Suprapubic skin (tissue), 4 donors: ENCODE measurements at regions not wholly inside any gene's neighbourhood (a gene's known extent, or its start where the extent isn't known, plus 50 kb on each side); places are given as distances from the start of the nearest gene placed in this dataset.
"Not testable (repeated sequence)": the region's sequence is repeated elsewhere in the genome, so short reads cannot be mapped to it uniquely, and the experiment has no call there.

Experiments
- DNase-seq, 2 donors: peaks; one replicate each; pipeline ENCODE4 v3.0.0-alpha.2; 2019; ENCODE audit warnings: low spot score in 2 of 2
- H3K27ac ChIP-seq: fragments of 200-600 bp; sonication (generic); one replicate; pipeline ENCODE4 v1.5.1; 2019
- H3K27me3 ChIP-seq: fragments of 200-600 bp; sonication (generic); one replicate; pipeline ENCODE4 v1.5.1; 2019
- H3K36me3 ChIP-seq: fragments of 200-600 bp; sonication (generic); one replicate; pipeline ENCODE4 v1.5.1; 2019
- H3K4me1 ChIP-seq: fragments of 200-600 bp; sonication (generic); one replicate; pipeline ENCODE4 v1.5.1; 2019
- H3K4me3 ChIP-seq: fragments of 200-600 bp; sonication (generic); one replicate; pipeline ENCODE4 v1.5.1; 2019; ENCODE audit warnings: mild to moderate bottlenecking
- H3K9me3 ChIP-seq: fragments of 200-600 bp; sonication (generic); one replicate; pipeline ENCODE4 v1.5.1; 2019
- EP300 ChIP-seq: sonication (generic); formaldehyde crosslinking; IDR thresholded peaks from one replicate; pipeline ENCODE4 v1.6.1; 2017; ENCODE audit warnings: antibody characterized with exemption
- POLR2A ChIP-seq, 2 donors: fragments of 450-650 bp; IDR thresholded peaks; one replicate each; pipeline ENCODE4 v1.6.1; 2017; ENCODE audit warnings: antibody characterized with exemption in 2 of 2, mild to moderate bottlenecking in 2 of 2, moderate library complexity in 2 of 2
- POLR2AphosphoS5 ChIP-seq, 3 donors: sonication (generic); formaldehyde crosslinking; IDR thresholded peaks; one replicate each; pipeline ENCODE4 v1.6.1; 2017; ENCODE audit warnings: antibody characterized with exemption in 3 of 3
- WGBS: methylation state at CpG from one replicate; pipeline ENCODE4 v1.1.5; 2018; 5-methylcytosine and 5-hydroxymethylcytosine counted together
- TF ChIP-seq, protein P1 (sequence below), 2 donors: fragments of 200-600 bp in 1 of 2; fragments of 450-650 bp in 1 of 2; sonication (generic) in 1 of 2; IDR thresholded peaks; one replicate each; pipeline ENCODE4 v1.5.1; 2016 to 2019; ENCODE audit warnings: antibody characterized with exemption in 2 of 2, mild to moderate bottlenecking in 1 of 2, moderate library complexity in 1 of 2

GRCh38 chr15:81882504-81882903 lies 163.3 kb downstream of the MEX3B start:
- Histone ChIP-seq H3K4me3 (no peak overlapping the region), H3K9me3 (no peaks in the 10 kb centered on the region), H3K36me3 (no peaks in the 10 kb centered on the region), H3K4me1 (peaks cover 5% of the 10 kb centered on the region), H3K27me3 (no peaks in the 10 kb centered on the region), H3K27ac (no peak overlapping the region)
- TF ChIP-seq, protein P1, sequence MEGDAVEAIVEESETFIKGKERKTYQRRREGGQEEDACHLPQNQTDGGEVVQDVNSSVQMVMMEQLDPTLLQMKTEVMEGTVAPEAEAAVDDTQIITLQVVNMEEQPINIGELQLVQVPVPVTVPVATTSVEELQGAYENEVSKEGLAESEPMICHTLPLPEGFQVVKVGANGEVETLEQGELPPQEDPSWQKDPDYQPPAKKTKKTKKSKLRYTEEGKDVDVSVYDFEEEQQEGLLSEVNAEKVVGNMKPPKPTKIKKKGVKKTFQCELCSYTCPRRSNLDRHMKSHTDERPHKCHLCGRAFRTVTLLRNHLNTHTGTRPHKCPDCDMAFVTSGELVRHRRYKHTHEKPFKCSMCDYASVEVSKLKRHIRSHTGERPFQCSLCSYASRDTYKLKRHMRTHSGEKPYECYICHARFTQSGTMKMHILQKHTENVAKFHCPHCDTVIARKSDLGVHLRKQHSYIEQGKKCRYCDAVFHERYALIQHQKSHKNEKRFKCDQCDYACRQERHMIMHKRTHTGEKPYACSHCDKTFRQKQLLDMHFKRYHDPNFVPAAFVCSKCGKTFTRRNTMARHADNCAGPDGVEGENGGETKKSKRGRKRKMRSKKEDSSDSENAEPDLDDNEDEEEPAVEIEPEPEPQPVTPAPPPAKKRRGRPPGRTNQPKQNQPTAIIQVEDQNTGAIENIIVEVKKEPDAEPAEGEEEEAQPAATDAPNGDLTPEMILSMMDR (IDR thresholded peaks at IDR 0.05): no peak
- TF ChIP-seq POLR2AphosphoS5 (IDR thresholded peaks at IDR 0.05) (no peak), EP300 (no peak), POLR2A (IDR thresholded peaks at IDR 0.05) (no peak)
- WGBS: 65% methylated on average over 5 of the region's 5 CpGs
- no peak for DNase-seq

DNA sequence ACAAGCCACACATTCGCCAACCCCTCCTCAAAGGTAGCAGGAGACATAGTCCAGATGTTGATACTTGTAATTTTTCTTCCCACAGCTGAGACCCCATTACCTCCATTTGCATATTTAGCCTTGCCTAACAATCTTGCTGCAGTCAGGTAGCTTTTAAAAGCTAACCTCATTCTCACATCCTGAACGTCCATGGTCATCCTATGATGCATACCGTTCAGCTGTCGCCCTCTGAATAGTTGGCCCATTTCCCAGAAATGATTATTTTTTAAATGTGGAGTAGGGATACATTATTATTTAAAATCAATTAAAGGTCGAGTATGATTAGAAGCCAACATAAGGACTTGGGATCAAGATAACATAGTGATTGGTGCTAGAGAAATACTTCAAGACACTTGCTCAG lies 165.0 kb downstream of the MEX3B start:
- DNase-seq: no peak
- 74% methylated on average over 5 of the region's 5 CpGs for WGBS
- no peaks in the 10 kb centered on the region for H3K27me3 ChIP-seq
- H3K4me1 ChIP-seq: peaks cover 5% of the 10 kb centered on the region
- no peak overlapping the region for H3K4me3 ChIP-seq
- TF ChIP-seq, protein P1 (IDR thresholded peaks at IDR 0.05): no peak
- TF ChIP-seq POLR2AphosphoS5 (IDR thresholded peaks at IDR 0.05) (no peak), POLR2A (IDR thresholded peaks at IDR 0.05) (no peak), EP300 (no peak)
- no peaks in the 10 kb centered on the region for H3K36me3 ChIP-seq
- no peaks in the 10 kb centered on the region for H3K9me3 ChIP-seq
- H3K27ac ChIP-seq: no peak overlapping the region

DNA sequence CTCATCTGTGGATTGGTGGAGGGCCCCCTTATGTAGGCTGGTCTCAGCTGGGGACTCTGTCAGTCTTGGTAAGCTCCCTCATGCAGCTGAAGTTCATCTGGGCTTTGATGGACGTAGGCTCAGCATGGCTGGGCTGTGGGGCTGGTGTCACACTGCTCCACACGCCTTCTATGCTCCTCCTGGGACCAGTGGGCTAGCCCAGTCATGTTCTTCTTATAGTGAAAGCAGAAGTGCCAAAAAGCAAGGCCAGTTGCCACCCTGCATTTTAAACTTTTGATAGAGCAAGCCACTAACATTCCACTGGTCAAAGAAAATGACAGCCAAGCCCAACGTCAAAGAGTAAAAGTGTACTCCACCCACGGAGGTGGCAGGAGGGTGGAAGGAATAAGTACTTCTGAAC lies 165.5 kb downstream of the MEX3B start:
- H3K9me3 ChIP-seq: no peaks in the 10 kb centered on the region
- no peaks in the 10 kb centered on the region for H3K36me3 ChIP-seq
- H3K27ac ChIP-seq: no peak overlapping the region
- H3K27me3 ChIP-seq: no peaks in the 10 kb centered on the region
- no peak for DNase-seq
- TF ChIP-seq POLR2AphosphoS5 (IDR thresholded peaks at IDR 0.05): no peak
- no peak for TF ChIP-seq EP300
- TF ChIP-seq, protein P1 (IDR thresholded peaks at IDR 0.05): no peak
- TF ChIP-seq POLR2A (IDR thresholded peaks at IDR 0.05): no peak
- H3K4me3 ChIP-seq: no peak overlapping the region
- H3K4me1 ChIP-seq: peaks cover 5% of the 10 kb centered on the region
- WGBS: 62% methylated on average over 4 of the region's 4 CpGs

GRCh38 chr15:81875717-81876116 lies 170.1 kb downstream of the MEX3B start:
- 89% methylated on average over 1 of the region's 1 CpG for WGBS
- not testable (repeated sequence) for DNase-seq, H3K27me3 ChIP-seq, H3K36me3 ChIP-seq, H3K27ac ChIP-seq, H3K9me3 ChIP-seq, H3K4me1 ChIP-seq, H3K4me3 ChIP-seq

DNA sequence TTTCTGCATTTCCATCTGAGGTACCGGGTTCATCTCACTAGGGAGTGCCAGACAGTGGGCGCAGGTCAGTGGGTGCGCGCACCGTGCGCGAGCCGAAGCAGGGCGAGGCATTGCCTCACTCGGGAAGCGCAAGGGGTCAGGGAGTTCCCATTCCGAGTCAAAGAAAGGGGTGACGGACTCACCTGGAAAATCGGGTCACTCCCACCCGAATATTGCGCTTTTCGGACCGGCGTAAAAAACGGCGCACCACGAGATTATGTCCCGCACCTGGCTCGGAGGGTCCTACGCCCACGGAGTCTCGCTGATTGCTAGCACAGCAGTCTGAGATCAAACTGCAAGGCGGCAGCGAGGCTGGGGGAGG lies 175.1 kb downstream of the MEX3B start:
- not testable (repeated sequence) for DNase-seq, H3K36me3 ChIP-seq, H3K27me3 ChIP-seq, H3K9me3 ChIP-seq, H3K27ac ChIP-seq, H3K4me1 ChIP-seq, H3K4me3 ChIP-seq
- no CpG with 5 or more reads among the region's 29 CpGs for WGBS

GRCh38 chr15:81870062-81870745 lies 175.6 kb downstream of the MEX3B start:
- not testable (repeated sequence) for H3K27me3 ChIP-seq, H3K9me3 ChIP-seq, H3K36me3 ChIP-seq, DNase-seq, H3K4me3 ChIP-seq, H3K4me1 ChIP-seq, H3K27ac ChIP-seq
- WGBS: 85% methylated on average over 16 of the region's 16 CpGs
